Loucy (cell line): ENCODE measurements at regions not wholly inside any gene's neighbourhood (a gene's known extent, or its start where the extent isn't known, plus 50 kb on each side); places are given as distances from the start of the nearest gene placed in this dataset.

Experiments used
- EZH2phosphoT487 ChIP-seq: fragments of 200-600 bp; IDR thresholded peaks from 2 replicates; pipeline ENCODE4 v1.6.1; 2018; ENCODE audit warnings: antibody characterized with exemption, mild to moderate bottlenecking, moderate library complexity, borderline replicate concordance
- TF ChIP-seq, protein P1 (sequence below): fragments of 200-600 bp; sonication (generic); conservative IDR thresholded peaks from 2 replicates; pipeline ENCODE4 v1.5.1; 2014; ENCODE audit warnings: mild to moderate bottlenecking, antibody characterized with exemption, low read length

DNA sequence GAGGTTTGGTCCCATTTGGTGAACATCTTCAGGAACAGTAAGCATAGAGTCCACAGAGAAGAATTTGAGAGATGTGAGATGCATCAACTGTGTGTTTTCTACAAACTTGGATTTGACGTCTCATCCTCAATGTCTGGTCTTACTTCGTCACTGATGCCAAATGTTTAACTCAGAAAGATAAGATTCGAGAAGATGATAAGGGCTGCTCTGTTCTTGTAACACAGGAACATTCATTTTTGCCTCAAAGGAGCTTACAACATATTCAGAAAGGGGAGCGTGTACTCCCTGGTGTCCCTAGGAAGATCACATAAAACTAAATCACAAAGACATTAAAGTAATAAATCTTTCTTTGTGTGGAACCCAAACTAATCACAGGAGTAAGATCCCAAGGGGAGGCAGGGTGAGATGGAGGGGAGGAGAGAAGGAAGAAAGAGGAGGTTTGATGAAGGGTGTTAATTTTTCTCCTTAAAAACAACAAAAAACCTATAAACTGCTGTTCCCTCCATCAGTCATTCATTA, 247.7 kb upstream of the IRS2 start:
- no peak for TF ChIP-seq EZH2phosphoT487
- TF ChIP-seq, protein P1, sequence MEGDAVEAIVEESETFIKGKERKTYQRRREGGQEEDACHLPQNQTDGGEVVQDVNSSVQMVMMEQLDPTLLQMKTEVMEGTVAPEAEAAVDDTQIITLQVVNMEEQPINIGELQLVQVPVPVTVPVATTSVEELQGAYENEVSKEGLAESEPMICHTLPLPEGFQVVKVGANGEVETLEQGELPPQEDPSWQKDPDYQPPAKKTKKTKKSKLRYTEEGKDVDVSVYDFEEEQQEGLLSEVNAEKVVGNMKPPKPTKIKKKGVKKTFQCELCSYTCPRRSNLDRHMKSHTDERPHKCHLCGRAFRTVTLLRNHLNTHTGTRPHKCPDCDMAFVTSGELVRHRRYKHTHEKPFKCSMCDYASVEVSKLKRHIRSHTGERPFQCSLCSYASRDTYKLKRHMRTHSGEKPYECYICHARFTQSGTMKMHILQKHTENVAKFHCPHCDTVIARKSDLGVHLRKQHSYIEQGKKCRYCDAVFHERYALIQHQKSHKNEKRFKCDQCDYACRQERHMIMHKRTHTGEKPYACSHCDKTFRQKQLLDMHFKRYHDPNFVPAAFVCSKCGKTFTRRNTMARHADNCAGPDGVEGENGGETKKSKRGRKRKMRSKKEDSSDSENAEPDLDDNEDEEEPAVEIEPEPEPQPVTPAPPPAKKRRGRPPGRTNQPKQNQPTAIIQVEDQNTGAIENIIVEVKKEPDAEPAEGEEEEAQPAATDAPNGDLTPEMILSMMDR = no peak
